Liver (tissue), 3 donors: ENCODE measurements at regions not wholly inside any gene's neighbourhood (a gene's known extent, or its start where the extent isn't known, plus 50 kb on each side); places are given as distances from the start of the nearest gene placed in this dataset.

Experiments used
- CTCF ChIP-seq: fragments of 150-350 bp; IDR thresholded peaks from 2 replicates; pipeline ENCODE4 v1.5.1; 2017; ENCODE audit warnings: improper control_type of control experiment, low read depth, low read length; ENCODE audit not compliant: missing input control
- GABPA ChIP-seq, 2 donors: IDR thresholded peaks in 1 of 2; conservative IDR thresholded peaks in 1 of 2; 2 replicates each; pipeline ENCODE4 v1.6.1; 2016; ENCODE audit warnings: antibody characterized with exemption in 2 of 2, mild to moderate bottlenecking in 1 of 2, moderate library complexity in 1 of 2
- RAD21 ChIP-seq, 2 donors: IDR thresholded peaks; 2 replicates each; pipeline ENCODE4 v1.6.1; 2016; ENCODE audit warnings: antibody characterized with exemption in 2 of 2, mild to moderate bottlenecking in 2 of 2
- SP1 ChIP-seq: IDR thresholded peaks from 2 replicates; pipeline ENCODE4 v1.6.1; 2018; ENCODE audit warnings: antibody characterized with exemption, mild to moderate bottlenecking
- TAF1 ChIP-seq: conservative IDR thresholded peaks from 2 replicates; pipeline ENCODE4 v1.6.1; 2016; ENCODE audit warnings: antibody characterized with exemption, mild to moderate bottlenecking
- YY1 ChIP-seq: IDR thresholded peaks from 2 replicates; pipeline ENCODE4 v1.6.1; 2016; ENCODE audit warnings: antibody characterized with exemption, mild to moderate bottlenecking
- TF ChIP-seq, protein P1 (sequence below): IDR thresholded peaks from 2 replicates; pipeline ENCODE4 v1.6.1; 2016; ENCODE audit warnings: antibody characterized with exemption
- TF ChIP-seq, protein P2 (sequence below): IDR thresholded peaks from 2 replicates; pipeline ENCODE4 v1.6.1; 2016; ENCODE audit warnings: antibody characterized with exemption
- donor health status: healthy.
- donor health status: healthy.

DNA sequence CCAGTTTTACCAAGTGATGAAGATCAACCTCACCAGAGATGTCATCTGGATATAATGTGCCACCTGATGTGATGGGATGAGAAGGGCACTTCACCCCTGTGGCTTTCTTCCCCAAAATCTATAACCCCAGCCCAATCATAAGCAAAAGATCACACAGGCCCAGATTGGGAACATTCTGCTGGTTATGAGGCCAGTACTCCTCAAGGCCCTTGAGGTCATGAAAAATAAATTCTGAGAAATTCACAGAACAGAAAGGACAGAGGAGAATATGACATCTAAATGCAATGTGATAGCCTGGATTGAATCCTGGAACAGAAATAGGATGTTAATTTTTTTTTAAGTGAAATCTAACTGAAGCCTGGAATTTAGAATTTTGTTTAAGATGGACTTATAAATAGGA, 243.5 kb downstream of the CBLN4 start:
- TF ChIP-seq, protein P1, sequence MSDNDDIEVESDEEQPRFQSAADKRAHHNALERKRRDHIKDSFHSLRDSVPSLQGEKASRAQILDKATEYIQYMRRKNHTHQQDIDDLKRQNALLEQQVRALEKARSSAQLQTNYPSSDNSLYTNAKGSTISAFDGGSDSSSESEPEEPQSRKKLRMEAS = no peak
- TF ChIP-seq CTCF (no peak), TAF1 (no peak), SP1 (no peak), YY1 (no peak), RAD21 (IDR thresholded peaks at IDR 0.05) (no peak), GABPA (IDR thresholded peaks at IDR 0.05 in 1 of 2, conservative IDR thresholded peaks at IDR 0.05 in 1 of 2) (no peak)
- TF ChIP-seq, protein P2, sequence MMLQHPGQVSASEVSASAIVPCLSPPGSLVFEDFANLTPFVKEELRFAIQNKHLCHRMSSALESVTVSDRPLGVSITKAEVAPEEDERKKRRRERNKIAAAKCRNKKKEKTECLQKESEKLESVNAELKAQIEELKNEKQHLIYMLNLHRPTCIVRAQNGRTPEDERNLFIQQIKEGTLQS = no peak
